HEK293T (cell line): ENCODE measurements at regions not wholly inside any gene's neighbourhood (a gene's known extent, or its start where the extent isn't known, plus 50 kb on each side); places are given as distances from the start of the nearest gene placed in this dataset.

Experiments used
- ARNT ChIP-seq: fragments of 450-650 bp; IDR thresholded peaks from 2 replicates; pipeline ENCODE4 v1.6.1; 2017; ENCODE audit warnings: mild to moderate bottlenecking
- ELF4 ChIP-seq: fragments of 450-650 bp; IDR thresholded peaks from 2 replicates; pipeline ENCODE4 v1.6.1; 2017; ENCODE audit warnings: antibody characterized with exemption
- HDGF ChIP-seq: fragments of 450-650 bp; IDR thresholded peaks from 2 replicates; pipeline ENCODE4 v1.6.1; 2017; ENCODE audit warnings: antibody characterized with exemption, borderline replicate concordance
- SP1 ChIP-seq: fragments of 450-650 bp; IDR thresholded peaks from 2 replicates; pipeline ENCODE4 v1.6.1; 2017

DNA sequence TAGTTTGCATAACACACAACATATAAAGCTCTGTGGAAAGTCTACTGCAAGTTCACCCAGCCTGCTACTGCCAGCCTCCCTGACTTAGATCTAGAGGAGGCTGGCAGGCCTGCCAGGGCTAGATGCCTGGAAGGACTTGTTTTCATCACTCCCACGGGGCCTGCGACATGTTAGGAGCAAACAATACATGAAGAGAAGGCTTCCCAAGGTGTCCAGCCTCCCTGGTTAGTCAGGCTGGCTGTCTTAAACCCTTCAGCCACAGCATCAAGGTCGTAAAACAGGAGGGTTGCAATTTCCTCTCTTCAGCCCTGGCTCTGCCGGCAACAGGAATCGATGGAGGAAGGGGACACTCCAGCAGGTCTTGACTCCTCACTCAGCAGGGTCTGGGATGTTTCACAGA is 104.5 kb downstream of the NGF start:
- TF ChIP-seq ELF4 = no peak
- TF ChIP-seq SP1 = no peak
- TF ChIP-seq HDGF = no peak
- TF ChIP-seq ARNT = no peak
